ENCODE measurements at regions not wholly inside any gene's neighbourhood (a gene's known extent, or its start where the extent isn't known, plus 50 kb on each side); places are given as distances from the start of the nearest gene placed in this dataset.
"Not testable (repeated sequence)": the region's sequence is repeated elsewhere in the genome, so short reads cannot be mapped to it uniquely, and the experiment has no call there.

GRCh38 chr3:184502123-184502667 is 59.4 kb upstream of the EPHB3 start:
- Histone ChIP-seq H3K9me3 (no peaks in the 10 kb centered on the region), H3K27me3 (replicated peaks in 1 of 2; ENCODE audit: control insufficient read depth in 2 of 2, extremely low read depth in 1 of 2, insufficient read depth in 2 of 2, low read length in 1 of 2) (peaks cover 0 to 28% of the 10 kb centered on the region in 2 experiments), H3K36me3 (ENCODE audit: control insufficient read depth in 2 of 2, extremely low read depth in 1 of 2, insufficient read depth in 1 of 2, low read length in 1 of 2) (no peaks in the 10 kb centered on the region), H3K4me3 (ENCODE audit: control insufficient read depth in 1 of 2, extremely low read depth in 1 of 2, low read length in 1 of 2) (no peak overlapping the region), H3K27ac (ENCODE audit: low read length) (no peak overlapping the region), H3K4me1 (ENCODE audit: control insufficient read depth in 1 of 2, extremely low read depth in 1 of 2, insufficient read depth in 2 of 2, low read length in 2 of 2) (no peaks in the 10 kb centered on the region)
- ATAC-seq (replicated peaks in 1 of 4) (no peak), DNase-seq (no peak)
- Mint-ChIP-seq H3K4me1 (no peaks in the 10 kb centered on the region), H3K9me3 (peaks cover 0 to 5% (median 0%) of the 10 kb centered on the region in 3 donors), H3K4me3 (no peak overlapping the region), H3K27me3 (peaks cover 25 to 48% of the 10 kb centered on the region in 2 donors), H3K36me3 (no peaks in the 10 kb centered on the region), H3K27ac (no peak overlapping the region)
- 83% methylated on average over 1 of the region's 4 CpGs for whole genome bisulfite sequencing (ENCODE audit: insufficient coverage)
- POLR2A ChIA-PET = no interaction called here
- CTCF ChIA-PET = no interaction called here

GRCh38 chr3:184502841-184503240 is 58.7 kb upstream of the EPHB3 start:
- H3K9me3 Mint-ChIP-seq; H3K4me3 Mint-ChIP-seq; H3K4me3 ChIP-seq (ENCODE audit: control insufficient read depth in 1 of 2, extremely low read depth in 1 of 2, low read length in 1 of 2); H3K36me3 ChIP-seq (ENCODE audit: control insufficient read depth in 2 of 2, extremely low read depth in 1 of 2, insufficient read depth in 1 of 2, low read length in 1 of 2); DNase-seq; H3K27ac ChIP-seq (ENCODE audit: low read length); H3K27ac Mint-ChIP-seq; POLR2A ChIA-PET; H3K4me1 ChIP-seq (ENCODE audit: control insufficient read depth in 1 of 2, extremely low read depth in 1 of 2, insufficient read depth in 2 of 2, low read length in 2 of 2); ATAC-seq (replicated peaks in 1 of 4); H3K9me3 ChIP-seq; CTCF ChIA-PET; H3K4me1 Mint-ChIP-seq; H3K36me3 Mint-ChIP-seq: not testable (repeated sequence)
- peaks cover 23 to 51% of the 10 kb centered on the region in 2 donors for H3K27me3 Mint-ChIP-seq
- peaks cover 0 to 34% of the 10 kb centered on the region in 2 experiments for H3K27me3 ChIP-seq (replicated peaks in 1 of 2; ENCODE audit: control insufficient read depth in 2 of 2, extremely low read depth in 1 of 2, insufficient read depth in 2 of 2, low read length in 1 of 2)
- WGBS (ENCODE audit: insufficient coverage) = 30% methylated on average over 3 of the region's 6 CpGs

- no CpG with 5 or more reads among the region's 2 CpGs for WGBS (ENCODE audit: insufficient coverage)
- no peak overlapping the region for H3K27ac ChIP-seq (ENCODE audit: low read length)
- Mint-ChIP-seq H3K36me3 (no peaks in the 10 kb centered on the region), H3K9me3 (peaks cover 0 to 5% (median 0%) of the 10 kb centered on the region in 3 donors), H3K27me3 (peaks cover 15 to 51% of the 10 kb centered on the region in 2 donors), H3K27ac (no peak overlapping the region), H3K4me1 (no peaks in the 10 kb centered on the region), H3K4me3 (no peak overlapping the region)
- no peaks in the 10 kb centered on the region for H3K9me3 ChIP-seq
- no peak for DNase-seq
- H3K4me1 ChIP-seq (ENCODE audit: control insufficient read depth in 1 of 2, extremely low read depth in 1 of 2, insufficient read depth in 2 of 2, low read length in 2 of 2) = no peaks in the 10 kb centered on the region
- H3K27me3 ChIP-seq (replicated peaks in 1 of 2; ENCODE audit: control insufficient read depth in 2 of 2, extremely low read depth in 1 of 2, insufficient read depth in 2 of 2, low read length in 1 of 2) = peaks cover 0 to 40% of the 10 kb centered on the region in 2 experiments
- no peak overlapping the region for H3K4me3 ChIP-seq (ENCODE audit: control insufficient read depth in 1 of 2, extremely low read depth in 1 of 2, low read length in 1 of 2)
- ChIA-PET CTCF (interaction anchor here in 1 of 2 donors (0.7 kb wide), 3 partner anchors 10 to 27 kb away, joined by 3 to 4 read pairs (median 3); no protein-coding TSS in a partner anchor), POLR2A (interaction anchor here in 1 of 2 donors (0.6 kb wide), 1 partner anchor 13 kb away, joined by 4 read pairs; no protein-coding TSS in a partner anchor)
- no peaks in the 10 kb centered on the region for H3K36me3 ChIP-seq (ENCODE audit: control insufficient read depth in 2 of 2, extremely low read depth in 1 of 2, insufficient read depth in 1 of 2, low read length in 1 of 2)
- no peak for ATAC-seq (replicated peaks in 1 of 4)
These were observed 57.9 kb upstream of the EPHB3 start for GRCh38 chr3:184503647-184504046.

- Histone ChIP-seq H3K36me3 (ENCODE audit: control insufficient read depth in 2 of 2, extremely low read depth in 1 of 2, insufficient read depth in 1 of 2, low read length in 1 of 2) (no peaks in the 10 kb centered on the region), H3K4me1 (ENCODE audit: control insufficient read depth in 1 of 2, extremely low read depth in 1 of 2, insufficient read depth in 2 of 2, low read length in 2 of 2) (no peaks in the 10 kb centered on the region), H3K9me3 (no peaks in the 10 kb centered on the region), H3K4me3 (ENCODE audit: control insufficient read depth in 1 of 2, extremely low read depth in 1 of 2, low read length in 1 of 2) (no peak overlapping the region), H3K27ac (ENCODE audit: low read length) (no peak overlapping the region), H3K27me3 (replicated peaks in 1 of 2; ENCODE audit: control insufficient read depth in 2 of 2, extremely low read depth in 1 of 2, insufficient read depth in 2 of 2, low read length in 1 of 2) (peaks cover 0 to 36% of the 10 kb centered on the region in 2 experiments)
- ChIA-PET POLR2A (interaction anchor here in 1 of 2 donors (0.6 kb wide), 1 partner anchor 73 kb away, joined by 3 read pairs; no protein-coding TSS in a partner anchor), CTCF (interaction anchor here in 1 of 2 donors (0.6 to 1.1 kb wide), 2 partner anchors 8 to 85 kb away, joined by 3 read pairs; no protein-coding TSS in a partner anchor)
- Mint-ChIP-seq H3K4me1 (no peaks in the 10 kb centered on the region), H3K4me3 (no peak overlapping the region), H3K36me3 (no peaks in the 10 kb centered on the region), H3K9me3 (peaks cover 0 to 5% (median 0%) of the 10 kb centered on the region in 3 donors), H3K27ac (no peak overlapping the region), H3K27me3 (peaks cover 10 to 46% of the 10 kb centered on the region in 2 donors)
- WGBS (ENCODE audit: insufficient coverage) = 83% methylated on average over 3 of the region's 9 CpGs
- DNase-seq = no peak
- ATAC-seq (replicated peaks in 1 of 4) = no peak
These were observed 56.3 kb upstream of the EPHB3 start for GRCh38 chr3:184505076-184505878.

- Histone ChIP-seq H3K4me1 (ENCODE audit: control insufficient read depth in 1 of 2, extremely low read depth in 1 of 2, insufficient read depth in 2 of 2, low read length in 2 of 2) (no peaks in the 10 kb centered on the region), H3K9me3 (no peaks in the 10 kb centered on the region), H3K27me3 (replicated peaks in 1 of 2; ENCODE audit: control insufficient read depth in 2 of 2, extremely low read depth in 1 of 2, insufficient read depth in 2 of 2, low read length in 1 of 2) (peaks cover 0 to 32% of the 10 kb centered on the region in 2 experiments), H3K36me3 (ENCODE audit: control insufficient read depth in 2 of 2, extremely low read depth in 1 of 2, insufficient read depth in 1 of 2, low read length in 1 of 2) (no peaks in the 10 kb centered on the region), H3K4me3 (ENCODE audit: control insufficient read depth in 1 of 2, extremely low read depth in 1 of 2, low read length in 1 of 2) (no peak overlapping the region), H3K27ac (ENCODE audit: low read length) (no peak overlapping the region)
- WGBS (ENCODE audit: insufficient coverage) = 79% methylated on average over 2 of the region's 8 CpGs
- no peaks in the 10 kb centered on the region for H3K4me1 Mint-ChIP-seq
- H3K36me3 Mint-ChIP-seq = no peaks in the 10 kb centered on the region
- H3K27ac Mint-ChIP-seq = no peak overlapping the region
- ChIA-PET POLR2A (no interaction called here), CTCF (interaction anchor here in 1 of 2 donors (0.6 kb wide), 1 partner anchor 785 kb away, joined by 3 read pairs; no protein-coding TSS in a partner anchor)
- H3K9me3 Mint-ChIP-seq = peaks cover 0 to 5% (median 0%) of the 10 kb centered on the region in 3 donors
- no peak overlapping the region for H3K4me3 Mint-ChIP-seq
- no peak for DNase-seq
- ATAC-seq (replicated peaks in 1 of 4) = no peak
- peaks cover 11 to 39% of the 10 kb centered on the region in 2 donors for H3K27me3 Mint-ChIP-seq
These were observed 55.0 kb upstream of the EPHB3 start for GRCh38 chr3:184506561-184506991.

GRCh38 chr3:184508938-184509337 is 52.6 kb upstream of the EPHB3 start:
- no peak overlapping the region for H3K4me3 Mint-ChIP-seq
- Histone ChIP-seq H3K9me3 (no peaks in the 10 kb centered on the region), H3K4me1 (ENCODE audit: control insufficient read depth in 1 of 2, extremely low read depth in 1 of 2, insufficient read depth in 2 of 2, low read length in 2 of 2) (peaks cover under 1 to 9% of the 10 kb centered on the region in 2 experiments), H3K4me3 (ENCODE audit: control insufficient read depth in 1 of 2, extremely low read depth in 1 of 2, low read length in 1 of 2) (no peak overlapping the region), H3K27me3 (replicated peaks in 1 of 2; ENCODE audit: control insufficient read depth in 2 of 2, extremely low read depth in 1 of 2, insufficient read depth in 2 of 2, low read length in 1 of 2) (peaks cover 0 to 42% of the 10 kb centered on the region in 2 experiments), H3K27ac (ENCODE audit: low read length) (no peak overlapping the region), H3K36me3 (ENCODE audit: control insufficient read depth in 2 of 2, extremely low read depth in 1 of 2, insufficient read depth in 1 of 2, low read length in 1 of 2) (no peaks in the 10 kb centered on the region)
- no peaks in the 10 kb centered on the region for H3K36me3 Mint-ChIP-seq
- CTCF ChIA-PET = no interaction called here
- DNase-seq (no peak), ATAC-seq (replicated peaks in 1 of 4) (no peak)
- POLR2A ChIA-PET = no interaction called here
- H3K4me1 Mint-ChIP-seq = peaks cover 2 to 10% (median 6%) of the 10 kb centered on the region in 3 donors
- no peak overlapping the region for H3K27ac Mint-ChIP-seq
- WGBS (ENCODE audit: insufficient coverage) = 84% methylated on average over 8 of the region's 8 CpGs
- H3K27me3 Mint-ChIP-seq = peaks cover 19 to 50% of the 10 kb centered on the region in 2 donors
- H3K9me3 Mint-ChIP-seq = no peaks in the 10 kb centered on the region

Data from T-cell (primary cell).